8988T (cell line): ENCODE measurements at regions not wholly inside any gene's neighbourhood (a gene's known extent, or its start where the extent isn't known, plus 50 kb on each side); places are given as distances from the start of the nearest gene placed in this dataset.

Experiments
- DNase-seq: peaks from one replicate; pipeline ENCODE4 v3.0.0; 2011

GRCh38 chr12:88665071-88665470, 84.8 kb upstream of the KITLG start:
- no peak for DNase-seq

DNA sequence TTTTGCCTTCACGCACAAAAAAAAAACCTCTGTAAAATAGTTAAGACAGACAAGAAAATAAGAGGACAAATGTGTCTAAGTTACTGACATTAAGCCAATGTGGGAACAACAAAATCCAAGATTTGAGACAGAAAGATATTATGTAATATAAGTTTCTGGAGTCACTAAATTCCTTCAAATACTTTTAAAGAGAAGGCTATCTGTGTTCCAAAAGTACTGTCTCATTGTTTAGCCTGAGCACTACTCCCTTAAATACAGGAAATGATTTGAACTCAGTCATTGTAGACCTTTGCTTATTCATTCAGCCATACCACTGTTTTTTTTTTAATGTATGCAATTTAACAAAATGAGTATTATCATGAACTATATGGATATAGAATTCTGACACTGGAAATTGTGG, 82.7 kb upstream of the KITLG start:
- DNase-seq = no peak

DNA sequence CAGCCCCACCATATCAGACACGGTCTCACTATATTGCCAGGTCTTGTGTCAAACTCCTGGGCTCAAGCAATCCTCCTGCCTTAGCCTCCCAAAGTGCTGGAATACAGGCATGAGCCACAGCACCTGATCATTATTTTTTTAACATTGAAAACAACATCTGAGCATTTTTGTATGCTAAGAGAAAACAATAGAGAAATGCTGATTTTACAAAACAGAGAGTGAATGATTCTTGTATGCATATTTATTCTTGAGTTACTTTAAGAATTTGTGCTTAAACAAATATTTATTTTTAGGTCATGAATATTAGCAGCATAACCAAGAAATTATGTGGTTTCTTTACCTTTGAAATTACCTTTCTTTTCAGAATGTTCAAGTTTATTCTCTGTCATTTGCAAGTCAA, 81.8 kb upstream of the KITLG start:
- no peak for DNase-seq

DNA sequence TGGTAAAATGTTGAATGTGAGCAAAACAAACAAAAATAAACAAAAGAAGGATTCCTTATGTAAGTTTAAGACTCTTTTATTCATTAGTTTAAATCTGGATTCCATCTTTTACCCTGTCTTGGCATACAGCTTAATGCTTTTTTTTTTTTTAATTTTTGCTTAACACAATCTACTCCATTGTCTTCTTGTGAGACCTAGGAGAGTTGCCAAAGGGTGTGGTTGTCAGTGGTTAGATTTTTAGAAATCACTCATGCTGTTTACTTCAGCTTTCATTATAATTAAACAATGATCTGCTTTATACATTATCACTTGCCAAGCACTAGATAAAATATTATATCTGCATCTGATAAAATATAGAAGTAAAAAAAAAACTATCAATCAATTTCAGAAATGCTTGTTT, 77.7 kb upstream of the KITLG start:
- DNase-seq = no peak

DNA sequence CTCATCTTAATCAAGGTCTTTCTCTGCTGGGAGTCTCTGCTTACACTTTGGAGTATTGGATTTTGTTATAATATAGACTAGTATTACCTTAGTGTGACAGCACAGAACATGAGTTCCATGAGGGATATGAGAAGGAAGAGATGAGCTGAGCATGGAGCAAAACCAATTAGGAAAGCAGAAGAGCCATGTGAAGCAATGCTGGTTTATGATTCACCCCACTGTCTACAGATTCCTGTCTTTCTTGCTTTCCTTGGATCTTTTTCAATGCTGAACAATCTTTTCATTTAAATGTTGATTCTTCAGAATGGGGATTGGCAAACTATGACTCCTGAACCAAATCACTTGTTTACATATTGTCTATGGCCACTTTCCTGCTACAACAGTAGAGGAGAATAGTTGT, 70.4 kb upstream of the KITLG start:
- no peak for DNase-seq

DNA sequence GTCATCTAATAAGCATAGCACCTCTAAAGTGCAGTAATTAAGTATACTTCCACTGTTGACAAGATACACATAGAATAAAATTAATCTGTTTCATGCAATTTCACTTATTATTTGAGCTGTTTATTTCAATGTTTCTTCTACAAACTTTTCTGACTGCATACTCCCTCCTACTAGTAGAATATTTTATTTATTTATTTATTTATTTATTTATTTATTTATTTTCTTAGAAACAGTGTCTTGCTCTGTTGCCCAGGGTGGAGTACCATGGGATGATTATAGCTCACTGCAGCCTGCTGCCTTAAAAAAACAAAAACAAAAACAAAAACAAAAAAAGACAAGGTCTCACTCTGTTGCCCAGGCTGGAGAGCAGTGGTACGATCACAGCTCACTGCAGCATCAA, 68.4 kb upstream of the KITLG start:
- no peak for DNase-seq

DNA sequence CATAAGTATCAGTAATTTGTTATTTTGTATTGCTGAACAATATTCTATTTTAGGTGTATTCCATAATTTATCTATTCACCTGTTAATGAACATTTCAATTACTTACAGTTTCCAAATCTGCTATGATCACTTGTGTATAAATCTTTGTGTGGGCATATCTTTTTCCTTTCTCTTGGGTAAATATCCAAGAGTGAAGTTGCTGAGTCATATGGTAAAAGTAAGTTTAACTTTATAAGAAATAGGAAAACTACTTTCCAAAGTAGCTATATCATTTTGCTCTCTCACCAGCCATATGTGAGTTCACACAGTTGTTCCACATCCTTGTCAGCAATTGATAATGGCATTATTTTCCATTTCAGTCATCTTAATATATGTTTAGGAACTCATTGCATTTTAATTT, 66.6 kb upstream of the KITLG start:
- no peak for DNase-seq

DNA sequence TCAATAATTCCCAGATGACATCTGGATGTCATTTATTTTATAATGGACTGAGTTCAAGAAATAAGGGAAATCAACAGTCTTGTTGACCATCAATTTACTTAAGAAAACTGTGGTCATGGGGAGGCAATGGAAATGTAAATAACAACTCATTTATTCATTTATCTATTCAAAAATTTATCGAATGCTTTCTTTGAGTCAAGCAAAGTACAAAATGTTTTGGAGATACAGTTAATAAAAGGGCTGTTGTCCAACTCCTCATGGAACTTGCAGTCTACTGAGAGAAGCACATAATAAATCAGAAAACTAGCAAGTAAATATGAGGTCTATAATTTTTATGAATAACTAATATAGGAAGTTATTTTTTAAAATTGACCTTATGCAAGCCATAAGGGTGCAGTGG, 65.5 kb upstream of the KITLG start:
- DNase-seq = no peak

DNA sequence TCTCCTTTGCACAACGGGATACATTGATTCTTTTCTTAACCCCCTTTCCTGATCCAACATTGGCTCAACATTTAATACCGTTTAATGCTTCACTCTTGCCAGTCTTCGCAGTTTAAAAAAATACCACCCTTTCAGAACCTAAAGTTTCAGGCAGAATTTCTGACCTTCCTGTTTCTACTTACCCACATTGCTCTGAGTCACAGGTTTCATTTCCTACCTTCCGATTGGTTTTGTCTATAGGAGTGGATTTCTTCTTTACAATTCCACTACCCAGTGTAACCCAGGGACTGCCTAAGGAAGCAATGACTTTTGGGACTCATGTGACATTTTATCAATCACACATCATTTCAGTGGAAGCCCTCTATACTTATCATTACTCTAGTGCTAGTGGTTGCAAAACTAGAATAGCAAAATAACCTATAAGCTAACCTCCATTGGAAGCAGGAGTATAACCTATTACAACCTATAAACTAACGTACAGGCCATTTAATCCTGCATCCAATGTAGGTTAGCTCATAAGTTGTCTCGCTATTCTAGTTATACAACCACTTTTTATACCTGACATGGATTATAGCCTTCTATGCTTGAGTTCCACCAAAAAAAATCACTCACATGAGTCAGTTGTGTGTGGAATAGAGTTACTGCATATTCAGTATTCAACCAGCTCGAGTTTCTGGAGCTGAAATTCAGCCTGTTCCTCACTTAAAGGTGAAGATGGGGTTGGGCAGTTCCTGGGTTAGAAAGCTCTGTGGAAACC, 64.9 kb upstream of the KITLG start:
- no peak for DNase-seq

- no peak for DNase-seq
Measured at GRCh38 chr12:88643685-88644084, 63.4 kb upstream of the KITLG start.

GRCh38 chr12:88642675-88643431, 62.6 kb upstream of the KITLG start:
- no peak for DNase-seq

- DNase-seq = no peak
Measured at GRCh38 chr12:88638966-88639760, 58.9 kb upstream of the KITLG start.

- DNase-seq = no peak
Measured at GRCh38 chr12:88638388-88638787, 58.1 kb upstream of the KITLG start.

GRCh38 chr12:88634008-88634407, 53.7 kb upstream of the KITLG start:
- no peak for DNase-seq

DNA sequence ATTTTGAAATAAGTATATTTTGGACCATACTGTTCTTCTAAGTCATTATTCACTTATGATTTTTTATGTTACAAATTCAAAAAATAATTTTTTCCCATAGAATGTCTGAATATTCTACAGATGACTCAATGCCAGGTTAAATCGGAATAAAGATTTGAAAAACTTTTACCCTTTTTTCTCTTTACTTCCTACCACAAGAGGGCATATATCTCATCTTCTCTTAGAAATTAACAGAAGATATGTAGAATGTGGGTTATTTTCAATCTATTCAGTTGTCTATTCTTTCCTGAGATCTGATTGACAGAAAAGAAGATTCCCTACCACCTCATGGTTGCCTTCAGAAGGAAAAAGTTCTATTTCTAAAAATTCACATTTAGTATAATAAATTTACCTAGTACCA, 53.0 kb upstream of the KITLG start:
- no peak for DNase-seq

GRCh38 chr12:88630561-88630960, 50.3 kb upstream of the KITLG start:
- DNase-seq = no peak
